ENCODE measurements at regions not wholly inside any gene's neighbourhood (a gene's known extent, or its start where the extent isn't known, plus 50 kb on each side); places are given as distances from the start of the nearest gene placed in this dataset.
"Not testable (repeated sequence)": the region's sequence is repeated elsewhere in the genome, so short reads cannot be mapped to it uniquely, and the experiment has no call there.

- Mint-ChIP-seq H3K9me3 (ENCODE audit: unreplicated experiment) (no peaks in the 10 kb centered on the region), H3K4me1 (ENCODE audit: unreplicated experiment) (no peaks in the 10 kb centered on the region), H3K4me3 (ENCODE audit: unreplicated experiment) (no peak overlapping the region), H3K36me3 (ENCODE audit: low read depth, unreplicated experiment) (no peaks in the 10 kb centered on the region), H3K27ac (ENCODE audit: unreplicated experiment) (no peak overlapping the region), H3K27me3 (ENCODE audit: unreplicated experiment) (no peaks in the 10 kb centered on the region)
- no peak for DNase-seq (ENCODE audit: low spot score)
- no peak for TF ChIP-seq CTCF (IDR thresholded peaks at IDR 0.05; ENCODE audit: unreplicated experiment)
Measured at GRCh38 chr4:134505511-134505910, 303.9 kb upstream of the PABPC4L start.

- no peaks in the 10 kb centered on the region for H3K9me3 Mint-ChIP-seq (ENCODE audit: unreplicated experiment)
- no peaks in the 10 kb centered on the region for H3K36me3 Mint-ChIP-seq (ENCODE audit: low read depth, unreplicated experiment)
- no peak for DNase-seq (ENCODE audit: low spot score)
- H3K4me1 Mint-ChIP-seq (ENCODE audit: unreplicated experiment), result no peaks in the 10 kb centered on the region
- TF ChIP-seq CTCF (IDR thresholded peaks at IDR 0.05; ENCODE audit: unreplicated experiment), result no peak
- no peak overlapping the region for H3K27ac Mint-ChIP-seq (ENCODE audit: unreplicated experiment)
- no peak overlapping the region for H3K4me3 Mint-ChIP-seq (ENCODE audit: unreplicated experiment)
- no peaks in the 10 kb centered on the region for H3K27me3 Mint-ChIP-seq (ENCODE audit: unreplicated experiment)
Measured at GRCh38 chr4:134501973-134502643, 300.5 kb upstream of the PABPC4L start.

GRCh38 chr4:134501488-134501887 lies 299.9 kb upstream of the PABPC4L start:
- DNase-seq (ENCODE audit: low spot score); H3K36me3 Mint-ChIP-seq (ENCODE audit: low read depth, unreplicated experiment); H3K4me3 Mint-ChIP-seq (ENCODE audit: unreplicated experiment); H3K9me3 Mint-ChIP-seq (ENCODE audit: unreplicated experiment); H3K27me3 Mint-ChIP-seq (ENCODE audit: unreplicated experiment); H3K4me1 Mint-ChIP-seq (ENCODE audit: unreplicated experiment); H3K27ac Mint-ChIP-seq (ENCODE audit: unreplicated experiment): not testable (repeated sequence)

GRCh38 chr4:134499074-134499473 lies 297.5 kb upstream of the PABPC4L start:
- Mint-ChIP-seq H3K27ac (ENCODE audit: unreplicated experiment) (no peak overlapping the region), H3K9me3 (ENCODE audit: unreplicated experiment) (no peaks in the 10 kb centered on the region), H3K4me3 (ENCODE audit: unreplicated experiment) (no peak overlapping the region), H3K27me3 (ENCODE audit: unreplicated experiment) (no peaks in the 10 kb centered on the region), H3K4me1 (ENCODE audit: unreplicated experiment) (no peaks in the 10 kb centered on the region), H3K36me3 (ENCODE audit: low read depth, unreplicated experiment) (no peaks in the 10 kb centered on the region)
- no peak for TF ChIP-seq CTCF (IDR thresholded peaks at IDR 0.05; ENCODE audit: unreplicated experiment)
- DNase-seq (ENCODE audit: low spot score), result no peak

GRCh38 chr4:134490863-134491262 lies 289.3 kb upstream of the PABPC4L start:
- H3K4me1 Mint-ChIP-seq (ENCODE audit: unreplicated experiment), result no peaks in the 10 kb centered on the region
- TF ChIP-seq CTCF (IDR thresholded peaks at IDR 0.05; ENCODE audit: unreplicated experiment), result no peak
- no peaks in the 10 kb centered on the region for H3K27me3 Mint-ChIP-seq (ENCODE audit: unreplicated experiment)
- H3K9me3 Mint-ChIP-seq (ENCODE audit: unreplicated experiment), result no peaks in the 10 kb centered on the region
- DNase-seq (ENCODE audit: low spot score), result no peak
- no peaks in the 10 kb centered on the region for H3K36me3 Mint-ChIP-seq (ENCODE audit: low read depth, unreplicated experiment)
- no peak overlapping the region for H3K4me3 Mint-ChIP-seq (ENCODE audit: unreplicated experiment)
- no peak overlapping the region for H3K27ac Mint-ChIP-seq (ENCODE audit: unreplicated experiment)

GRCh38 chr4:134483514-134483913 lies 281.9 kb upstream of the PABPC4L start:
- H3K4me1 Mint-ChIP-seq (ENCODE audit: unreplicated experiment); H3K27ac Mint-ChIP-seq (ENCODE audit: unreplicated experiment); H3K27me3 Mint-ChIP-seq (ENCODE audit: unreplicated experiment); H3K9me3 Mint-ChIP-seq (ENCODE audit: unreplicated experiment); H3K36me3 Mint-ChIP-seq (ENCODE audit: low read depth, unreplicated experiment); DNase-seq (ENCODE audit: low spot score); H3K4me3 Mint-ChIP-seq (ENCODE audit: unreplicated experiment): not testable (repeated sequence)

Data from endothelial cell (in vitro differentiated cells).